ENCODE measurements at regions not wholly inside any gene's neighbourhood (a gene's known extent, or its start where the extent isn't known, plus 50 kb on each side); places are given as distances from the start of the nearest gene placed in this dataset.

DNA sequence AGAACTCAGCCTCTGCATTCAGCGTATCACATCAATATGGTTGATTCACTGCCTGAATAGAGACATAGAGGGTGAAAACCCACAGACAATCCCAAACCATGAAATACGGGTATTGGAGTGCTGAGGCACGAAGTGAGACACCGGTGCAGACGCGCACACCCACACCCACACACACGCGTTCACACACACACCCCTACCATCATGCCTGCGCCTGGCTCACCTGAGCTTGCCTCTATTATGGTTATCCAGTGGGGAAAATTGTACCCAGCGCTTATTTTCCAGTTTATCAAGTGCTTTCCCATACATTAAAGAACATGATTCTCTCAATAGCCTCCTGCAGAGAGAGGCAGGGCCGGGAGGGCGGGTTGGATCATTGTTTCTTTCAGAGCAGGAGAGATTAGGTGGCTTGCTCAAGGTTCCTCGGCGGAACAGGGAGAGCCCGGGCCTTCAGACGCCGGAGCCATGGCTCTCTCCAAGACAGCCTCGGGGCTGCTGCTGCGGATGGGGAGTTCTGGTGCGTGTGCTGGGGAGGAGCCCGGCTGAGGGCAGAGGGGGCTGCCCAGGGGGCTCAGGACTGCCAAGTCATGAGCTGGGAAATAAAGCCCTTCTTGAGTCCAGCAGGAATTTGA, 78.9 kb upstream of the THY1 start:
- no peaks in the 10 kb centered on the region for H3K9me3 ChIP-seq (ENCODE audit: insufficient read depth, low read depth, low read length)
- no peaks in the 10 kb centered on the region for H3K36me3 ChIP-seq (ENCODE audit: insufficient read depth, low read depth, low read length)
- H3K9ac ChIP-seq (ENCODE audit: low read depth, low read length) = no peak overlapping the region
- no peaks in the 10 kb centered on the region; the same call in 1 of the 2 replicates for H3K27me3 ChIP-seq (ENCODE audit: insufficient read depth, low read length)
- H3K4me3 ChIP-seq (ENCODE audit: low read length) = no peak overlapping the region
- H3K27ac ChIP-seq (ENCODE audit: low read length) = no peak overlapping the region
- H3K4me1 ChIP-seq (ENCODE audit: insufficient read depth, low read length) = peaks cover 16% of the 10 kb centered on the region

DNA sequence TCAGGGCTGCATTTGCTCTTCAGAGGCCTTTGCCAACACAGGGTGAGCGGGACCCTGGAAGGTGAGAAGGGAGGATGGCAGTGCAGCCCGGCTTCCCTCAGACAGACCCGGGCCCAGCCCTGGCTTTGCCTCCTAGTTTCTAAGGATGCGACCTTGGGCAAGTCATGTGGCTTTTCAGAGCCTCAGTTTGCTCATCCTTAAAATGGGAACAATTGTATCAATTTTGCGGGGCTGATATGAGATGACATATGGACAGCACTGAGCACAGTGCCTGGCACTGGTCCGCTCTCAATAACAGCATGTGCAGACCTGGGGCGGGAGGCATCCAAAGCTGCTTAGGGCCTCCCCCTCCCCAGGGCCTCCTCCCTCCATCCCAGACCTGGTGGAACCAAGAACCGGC, 74.7 kb upstream of the THY1 start:
- Histone ChIP-seq H3K36me3 (ENCODE audit: insufficient read depth, low read depth, low read length) (no peaks in the 10 kb centered on the region), H3K27me3 (ENCODE audit: insufficient read depth, low read length) (no peaks in the 10 kb centered on the region; the same call in 1 of the 2 replicates), H3K9me3 (ENCODE audit: insufficient read depth, low read depth, low read length) (no peaks in the 10 kb centered on the region), H3K4me3 (ENCODE audit: low read length) (peak overlapping the region; percentile 44; the same call in 1 of the 2 replicates), H3K4me1 (ENCODE audit: insufficient read depth, low read length) (peaks cover 22% of the 10 kb centered on the region), H3K9ac (ENCODE audit: low read depth, low read length) (0 out of 2 replicates have a peak overlapping the region, but pooled peaks have one; percentile 10), H3K27ac (ENCODE audit: low read length) (no peak overlapping the region)

GRCh38 chr11:119496997-119497396, 74.0 kb upstream of the THY1 start:
- no peaks in the 10 kb centered on the region for H3K36me3 ChIP-seq (ENCODE audit: insufficient read depth, low read depth, low read length)
- no peak overlapping the region for H3K9ac ChIP-seq (ENCODE audit: low read depth, low read length)
- no peaks in the 10 kb centered on the region; the same call in 1 of the 2 replicates for H3K27me3 ChIP-seq (ENCODE audit: insufficient read depth, low read length)
- H3K4me1 ChIP-seq (ENCODE audit: insufficient read depth, low read length) = peaks cover 22% of the 10 kb centered on the region
- H3K27ac ChIP-seq (ENCODE audit: low read length) = no peak overlapping the region
- H3K9me3 ChIP-seq (ENCODE audit: insufficient read depth, low read depth, low read length) = no peaks in the 10 kb centered on the region
- H3K4me3 ChIP-seq (ENCODE audit: low read length) = peak overlapping the region; percentile 44

DNA sequence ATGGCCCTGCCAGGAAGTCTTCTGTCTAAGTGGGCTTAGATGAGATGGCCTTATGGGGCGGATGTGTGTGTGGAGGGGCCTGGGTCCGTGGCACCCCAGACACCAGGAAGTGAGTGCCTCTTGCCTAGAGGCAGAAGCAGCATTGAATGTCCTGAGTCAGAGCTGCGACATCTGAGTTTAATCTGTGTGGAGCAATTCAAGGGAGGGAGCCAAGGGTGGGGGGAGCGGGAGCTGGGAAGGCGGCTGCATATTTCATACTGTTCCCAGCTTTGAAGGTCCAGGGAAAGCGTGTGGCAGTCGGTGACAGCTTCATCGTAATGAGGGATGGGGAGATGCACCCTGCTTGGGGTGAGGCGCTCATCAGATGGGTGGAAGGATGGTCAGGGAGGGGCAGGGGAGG, 73.5 kb upstream of the THY1 start:
- Histone ChIP-seq H3K36me3 (ENCODE audit: insufficient read depth, low read depth, low read length) (no peaks in the 10 kb centered on the region), H3K4me3 (ENCODE audit: low read length) (no peak overlapping the region; the same call in 1 of the 2 replicates), H3K4me1 (ENCODE audit: insufficient read depth, low read length) (peaks cover 18% of the 10 kb centered on the region), H3K9me3 (ENCODE audit: insufficient read depth, low read depth, low read length) (no peaks in the 10 kb centered on the region), H3K27ac (ENCODE audit: low read length) (peak overlapping the region; percentile 40), H3K9ac (ENCODE audit: low read depth, low read length) (no peak overlapping the region), H3K27me3 (ENCODE audit: insufficient read depth, low read length) (no peaks in the 10 kb centered on the region; the same call in 1 of the 2 replicates)

GRCh38 chr11:119493712-119494111, 70.7 kb upstream of the THY1 start:
- H3K4me3 ChIP-seq (ENCODE audit: low read length) = no peak overlapping the region
- H3K27ac ChIP-seq (ENCODE audit: low read length) = no peak overlapping the region
- H3K27me3 ChIP-seq (ENCODE audit: insufficient read depth, low read length) = no peaks in the 10 kb centered on the region
- H3K4me1 ChIP-seq (ENCODE audit: insufficient read depth, low read length) = peaks cover 17% of the 10 kb centered on the region
- no peaks in the 10 kb centered on the region for H3K36me3 ChIP-seq (ENCODE audit: insufficient read depth, low read depth, low read length)
- H3K9me3 ChIP-seq (ENCODE audit: insufficient read depth, low read depth, low read length) = no peaks in the 10 kb centered on the region
- H3K9ac ChIP-seq (ENCODE audit: low read depth, low read length) = no peak overlapping the region

GRCh38 chr11:119491753-119492510, 69.0 kb upstream of the THY1 start:
- H3K27me3 ChIP-seq (ENCODE audit: insufficient read depth, low read length) = no peaks in the 10 kb centered on the region; the same call in 1 of the 2 replicates
- no peak overlapping the region for H3K9ac ChIP-seq (ENCODE audit: low read depth, low read length)

DNA sequence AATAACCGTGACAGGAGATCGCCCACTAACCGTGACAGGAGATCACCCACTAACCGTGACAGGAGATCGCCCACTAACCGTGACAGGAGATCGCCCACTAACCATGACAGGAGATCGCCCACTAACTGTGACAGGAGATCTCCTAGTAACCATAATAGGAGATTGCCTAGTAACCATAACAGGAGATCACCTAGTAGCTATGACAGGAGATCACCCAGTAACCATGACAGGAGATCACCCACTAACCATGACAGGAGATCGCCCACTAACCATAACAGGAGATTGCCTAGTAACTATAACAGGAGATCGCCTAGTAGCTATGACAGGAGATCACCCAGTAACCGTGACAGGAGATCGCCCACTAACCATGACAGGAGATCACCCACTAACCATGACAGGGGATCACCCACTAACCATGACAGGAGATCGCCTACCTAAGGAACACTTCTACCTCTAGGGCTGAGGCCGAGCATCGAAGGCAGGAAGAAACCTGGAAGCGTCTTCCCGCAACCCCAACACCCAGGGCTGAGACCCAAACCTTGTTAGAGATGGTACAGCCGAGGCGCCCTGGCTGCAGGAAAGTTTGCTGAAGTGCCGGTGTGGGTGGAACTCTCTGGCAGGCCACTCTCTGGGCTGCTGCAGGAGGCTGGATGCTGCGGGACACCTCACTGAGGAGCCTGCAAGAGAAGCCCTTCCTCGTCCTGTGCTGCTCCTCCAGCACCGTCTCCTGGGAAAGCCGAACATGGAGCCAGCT, 67.5 kb upstream of the THY1 start:
- Histone ChIP-seq H3K4me3 (ENCODE audit: low read length) (no peak overlapping the region), H3K27me3 (ENCODE audit: insufficient read depth, low read length) (no peaks in the 10 kb centered on the region; the same call in 1 of the 2 replicates), H3K27ac (ENCODE audit: low read length) (no peak overlapping the region), H3K4me1 (ENCODE audit: insufficient read depth, low read length) (no peaks in the 10 kb centered on the region), H3K9me3 (ENCODE audit: insufficient read depth, low read depth, low read length) (no peaks in the 10 kb centered on the region), H3K9ac (ENCODE audit: low read depth, low read length) (no peak overlapping the region), H3K36me3 (ENCODE audit: insufficient read depth, low read depth, low read length) (no peaks in the 10 kb centered on the region)

More at GRCh38 chr11:119491753-119492510, 69.0 kb upstream of the THY1 start:
- Histone ChIP-seq H3K36me3 (ENCODE audit: insufficient read depth, low read depth, low read length) (no peaks in the 10 kb centered on the region), H3K27ac (ENCODE audit: low read length) (no peak overlapping the region), H3K4me3 (ENCODE audit: low read length) (no peak overlapping the region), H3K4me1 (ENCODE audit: insufficient read depth, low read length) (peaks cover 7% of the 10 kb centered on the region), H3K9me3 (ENCODE audit: insufficient read depth, low read depth, low read length) (no peaks in the 10 kb centered on the region)

DNA sequence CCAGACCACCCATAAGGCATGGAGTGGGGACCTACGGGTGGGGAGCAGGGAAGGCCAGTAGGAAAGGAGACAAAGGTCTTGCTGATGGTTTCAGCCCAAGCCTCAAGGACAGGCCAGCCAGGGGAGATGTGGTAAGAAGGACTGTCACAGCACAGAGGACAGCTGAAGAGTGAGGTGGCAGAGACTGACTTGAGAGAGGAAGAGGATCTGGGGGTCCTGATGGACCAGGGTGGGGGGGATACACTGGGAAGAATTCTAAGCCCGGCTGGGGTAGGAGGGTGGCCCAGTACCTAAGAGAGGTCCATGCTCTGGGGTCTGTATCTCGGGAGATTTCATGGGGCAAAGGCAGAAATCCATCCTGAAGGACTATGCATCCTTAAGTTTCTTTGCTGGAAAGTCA, 66.1 kb upstream of the THY1 start:
- Histone ChIP-seq H3K27me3 (ENCODE audit: insufficient read depth, low read length) (no peaks in the 10 kb centered on the region; the same call in 1 of the 2 replicates), H3K36me3 (ENCODE audit: insufficient read depth, low read depth, low read length) (no peaks in the 10 kb centered on the region), H3K27ac (ENCODE audit: low read length) (no peak overlapping the region), H3K4me3 (ENCODE audit: low read length) (no peak overlapping the region), H3K9me3 (ENCODE audit: insufficient read depth, low read depth, low read length) (no peaks in the 10 kb centered on the region), H3K4me1 (ENCODE audit: insufficient read depth, low read length) (no peaks in the 10 kb centered on the region), H3K9ac (ENCODE audit: low read depth, low read length) (no peak overlapping the region)

- H3K9me3 ChIP-seq (ENCODE audit: insufficient read depth, low read depth, low read length) = no peaks in the 10 kb centered on the region
- no peaks in the 10 kb centered on the region for H3K36me3 ChIP-seq (ENCODE audit: insufficient read depth, low read depth, low read length)
- no peak overlapping the region for H3K4me3 ChIP-seq (ENCODE audit: low read length)
- H3K9ac ChIP-seq (ENCODE audit: low read depth, low read length) = no peak overlapping the region
- no peak overlapping the region for H3K27ac ChIP-seq (ENCODE audit: low read length)
- H3K4me1 ChIP-seq (ENCODE audit: insufficient read depth, low read length) = no peaks in the 10 kb centered on the region
- H3K27me3 ChIP-seq (ENCODE audit: insufficient read depth, low read length) = no peaks in the 10 kb centered on the region; the same call in 1 of the 2 replicates
Measured at GRCh38 chr11:119488256-119488995, 65.5 kb upstream of the THY1 start.

DNA sequence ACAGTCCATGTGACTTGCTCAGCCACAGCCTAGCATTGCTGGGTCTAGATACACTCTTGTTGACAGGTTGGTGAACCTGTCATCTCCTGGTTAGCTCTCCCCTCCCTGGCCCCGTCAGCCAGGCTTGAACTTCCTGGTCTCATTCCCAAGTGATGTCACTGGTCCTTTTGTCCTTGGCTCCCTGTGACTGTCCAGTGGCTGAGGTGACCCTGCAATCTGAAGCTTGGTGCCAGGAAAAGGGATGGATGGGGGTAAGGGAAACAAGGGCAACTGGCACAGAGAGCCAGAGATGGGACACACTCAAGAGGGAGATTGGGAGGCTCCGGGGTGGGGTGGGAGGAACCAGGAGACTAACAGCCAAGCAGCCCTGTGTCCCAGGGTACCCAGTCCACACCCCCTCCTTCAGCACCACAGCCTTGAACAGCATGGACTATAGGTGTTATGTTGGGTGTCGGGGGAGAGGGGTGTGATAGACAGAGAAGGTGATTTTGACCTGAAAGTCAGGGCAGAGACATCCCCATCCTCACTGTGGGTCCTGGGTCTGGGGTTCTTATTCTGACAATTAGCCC, 63.8 kb upstream of the THY1 start:
- Histone ChIP-seq H3K4me3 (ENCODE audit: low read length) (no peak overlapping the region), H3K27ac (ENCODE audit: low read length) (no peak overlapping the region), H3K27me3 (ENCODE audit: insufficient read depth, low read length) (peaks cover 8% of the 10 kb centered on the region), H3K36me3 (ENCODE audit: insufficient read depth, low read depth, low read length) (no peaks in the 10 kb centered on the region), H3K4me1 (ENCODE audit: insufficient read depth, low read length) (no peaks in the 10 kb centered on the region), H3K9me3 (ENCODE audit: insufficient read depth, low read depth, low read length) (no peaks in the 10 kb centered on the region), H3K9ac (ENCODE audit: low read depth, low read length) (no peak overlapping the region)

- no peak overlapping the region for H3K9ac ChIP-seq (ENCODE audit: low read depth, low read length)
- H3K4me3 ChIP-seq (ENCODE audit: low read length) = no peak overlapping the region
- H3K36me3 ChIP-seq (ENCODE audit: insufficient read depth, low read depth, low read length) = no peaks in the 10 kb centered on the region
- no peaks in the 10 kb centered on the region for H3K4me1 ChIP-seq (ENCODE audit: insufficient read depth, low read length)
- no peaks in the 10 kb centered on the region for H3K9me3 ChIP-seq (ENCODE audit: insufficient read depth, low read depth, low read length)
- H3K27ac ChIP-seq (ENCODE audit: low read length) = no peak overlapping the region
- peaks cover 11% of the 10 kb centered on the region for H3K27me3 ChIP-seq (ENCODE audit: insufficient read depth, low read length)
Measured at GRCh38 chr11:119486016-119486415, 63.0 kb upstream of the THY1 start.

Measured in iPS-20b (cell line).